GM12892 (cell line): ENCODE measurements at regions not wholly inside any gene's neighbourhood (a gene's known extent, or its start where the extent isn't known, plus 50 kb on each side); places are given as distances from the start of the nearest gene placed in this dataset.

ENCODE experiments used
- POLR2A ChIP-seq: IDR thresholded peaks from 2 replicates; pipeline ENCODE4 v1.6.1; 2011; ENCODE audit warnings: low read depth, low read length, control low read depth
- POLR2AphosphoS5 ChIP-seq: IDR thresholded peaks from 2 replicates; pipeline ENCODE4 v1.6.1; 2011; ENCODE audit warnings: low read depth, low read length, control low read depth

GRCh38 chrX:85592980-85593379, 213.5 kb upstream of the POF1B start:
- no peak for TF ChIP-seq POLR2A
- TF ChIP-seq POLR2AphosphoS5: no peak
